ENCODE measurements at regions not wholly inside any gene's neighbourhood (a gene's known extent, or its start where the extent isn't known, plus 50 kb on each side); places are given as distances from the start of the nearest gene placed in this dataset.
A peak's percentile ranks its signal among the peaks of the same experiment; 100 is the strongest.

DNA sequence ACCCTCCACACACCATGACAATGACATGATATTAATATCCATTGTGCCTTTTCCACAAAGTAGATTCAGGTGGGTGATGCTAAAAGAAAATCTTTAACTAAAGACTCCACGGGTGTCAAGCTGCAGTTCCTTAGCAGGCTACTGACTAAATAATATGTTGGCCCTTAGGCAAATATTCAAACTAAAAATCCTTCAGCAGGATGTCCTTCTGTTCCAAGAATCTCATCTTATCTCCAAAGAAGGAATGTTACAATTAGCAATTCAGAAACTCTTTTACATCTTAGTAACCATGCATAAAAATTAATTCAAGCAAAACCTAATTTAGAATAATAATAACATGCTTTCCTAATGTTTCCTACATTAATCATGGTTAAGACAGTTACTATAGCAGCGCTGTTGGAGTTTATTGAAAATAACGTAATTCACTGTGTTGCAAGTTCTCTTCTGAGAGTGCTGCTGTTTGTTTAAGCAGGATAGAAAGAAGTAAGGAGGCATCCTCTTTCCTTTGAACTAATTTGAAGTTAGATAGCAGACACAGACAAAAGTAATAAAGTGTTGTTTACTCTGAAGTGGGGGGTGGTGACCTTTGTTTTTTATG, 414.8 kb upstream of the CDH4 start:
- Histone ChIP-seq H3K4me3 (no peak overlapping the region), H3K4me1 (ENCODE audit: low read depth) (no peaks in the 10 kb centered on the region), H3K36me3 (ENCODE audit: low read depth) (no peaks in the 10 kb centered on the region), H3K9me3 (no peaks in the 10 kb centered on the region)
- TF ChIP-seq, protein P1, sequence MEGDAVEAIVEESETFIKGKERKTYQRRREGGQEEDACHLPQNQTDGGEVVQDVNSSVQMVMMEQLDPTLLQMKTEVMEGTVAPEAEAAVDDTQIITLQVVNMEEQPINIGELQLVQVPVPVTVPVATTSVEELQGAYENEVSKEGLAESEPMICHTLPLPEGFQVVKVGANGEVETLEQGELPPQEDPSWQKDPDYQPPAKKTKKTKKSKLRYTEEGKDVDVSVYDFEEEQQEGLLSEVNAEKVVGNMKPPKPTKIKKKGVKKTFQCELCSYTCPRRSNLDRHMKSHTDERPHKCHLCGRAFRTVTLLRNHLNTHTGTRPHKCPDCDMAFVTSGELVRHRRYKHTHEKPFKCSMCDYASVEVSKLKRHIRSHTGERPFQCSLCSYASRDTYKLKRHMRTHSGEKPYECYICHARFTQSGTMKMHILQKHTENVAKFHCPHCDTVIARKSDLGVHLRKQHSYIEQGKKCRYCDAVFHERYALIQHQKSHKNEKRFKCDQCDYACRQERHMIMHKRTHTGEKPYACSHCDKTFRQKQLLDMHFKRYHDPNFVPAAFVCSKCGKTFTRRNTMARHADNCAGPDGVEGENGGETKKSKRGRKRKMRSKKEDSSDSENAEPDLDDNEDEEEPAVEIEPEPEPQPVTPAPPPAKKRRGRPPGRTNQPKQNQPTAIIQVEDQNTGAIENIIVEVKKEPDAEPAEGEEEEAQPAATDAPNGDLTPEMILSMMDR (IDR thresholded peaks at IDR 0.05) = no peak
- ATAC-seq (no peak), DNase-seq (no peak)
- intact Hi-C loops (cut with DNase I, micrococcal nuclease) = no loop called here

DNA sequence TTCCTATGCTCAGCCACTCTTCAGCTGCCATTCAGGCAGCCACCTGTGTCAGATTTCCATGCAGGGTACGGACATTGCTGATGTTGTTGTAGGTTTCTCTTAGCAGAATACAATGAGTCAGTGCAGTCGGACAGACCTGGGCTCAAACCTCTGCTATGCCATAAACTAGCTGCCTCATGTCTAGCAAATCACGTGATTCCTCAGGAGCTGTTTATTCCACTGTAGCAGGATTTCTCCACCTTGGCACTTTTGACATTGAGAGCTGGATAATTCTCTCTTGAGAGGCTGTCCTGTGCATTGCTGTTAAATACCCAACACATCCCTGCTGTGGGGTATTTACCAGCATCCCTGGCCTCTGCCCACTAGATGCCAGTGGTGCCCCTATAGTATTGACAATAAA, 413.8 kb upstream of the CDH4 start:
- ATAC-seq (no peak), DNase-seq (no peak)
- Histone ChIP-seq H3K36me3 (ENCODE audit: low read depth) (no peaks in the 10 kb centered on the region), H3K9me3 (no peaks in the 10 kb centered on the region), H3K4me3 (no peak overlapping the region), H3K4me1 (ENCODE audit: low read depth) (no peaks in the 10 kb centered on the region)
- intact Hi-C loops (cut with DNase I, micrococcal nuclease) = no loop called here
- TF ChIP-seq, protein P1 (IDR thresholded peaks at IDR 0.05) = no peak

DNA sequence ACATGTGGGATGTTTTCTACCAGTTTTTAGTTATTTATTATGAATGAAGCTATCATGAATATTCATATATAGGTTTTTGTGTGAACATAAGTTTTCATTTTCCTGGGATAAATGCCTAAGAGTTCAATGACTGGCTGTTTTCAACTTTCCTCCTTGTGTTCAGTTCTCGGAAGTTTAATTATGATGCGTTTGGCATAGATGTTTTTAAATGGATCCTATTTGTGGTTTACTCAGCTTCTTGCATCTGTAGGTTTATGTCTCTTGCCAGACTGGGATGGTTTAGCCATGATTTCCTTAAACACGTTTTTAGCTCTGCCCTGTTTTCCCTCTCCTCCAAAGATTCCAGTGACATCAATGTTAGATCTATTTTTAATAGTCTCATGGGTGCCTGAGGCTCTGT, 411.1 kb upstream of the CDH4 start:
- no peaks in the 10 kb centered on the region for H3K4me1 ChIP-seq (ENCODE audit: low read depth)
- ATAC-seq = no peak
- TF ChIP-seq, protein P1 (IDR thresholded peaks at IDR 0.05) = no peak
- intact Hi-C loops (cut with DNase I, micrococcal nuclease) = no loop called here
- H3K4me3 ChIP-seq = no peak overlapping the region
- DNase-seq = no peak
- no peaks in the 10 kb centered on the region for H3K9me3 ChIP-seq
- no peaks in the 10 kb centered on the region for H3K36me3 ChIP-seq (ENCODE audit: low read depth)

DNA sequence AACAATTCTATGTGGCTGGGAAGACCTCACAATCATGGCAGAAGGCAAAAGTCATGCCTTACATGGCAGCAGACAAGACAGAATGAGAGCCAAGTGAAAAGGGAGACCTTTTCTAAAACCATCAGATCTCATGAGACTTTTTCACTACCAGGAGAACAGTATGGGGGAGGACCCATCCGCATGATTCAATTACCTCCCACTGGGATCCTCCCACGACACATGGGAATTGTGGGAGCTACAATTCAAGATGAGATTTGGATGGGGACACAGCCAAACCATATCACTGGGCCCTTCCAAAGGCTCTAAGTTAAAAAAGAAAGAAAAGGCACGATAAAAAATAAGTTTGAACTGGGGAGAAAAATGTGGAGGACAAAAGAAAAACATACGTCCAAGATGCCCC, 406.9 kb upstream of the CDH4 start:
- DNase-seq (no peak), ATAC-seq (no peak)
- TF ChIP-seq, protein P1 (IDR thresholded peaks at IDR 0.05) = no peak
- H3K36me3 ChIP-seq (ENCODE audit: low read depth) = no peaks in the 10 kb centered on the region
- H3K4me3 ChIP-seq = no peak overlapping the region
- H3K9me3 ChIP-seq = no peaks in the 10 kb centered on the region
- intact Hi-C loops (cut with DNase I, micrococcal nuclease) = no loop called here
- H3K4me1 ChIP-seq (ENCODE audit: low read depth) = no peaks in the 10 kb centered on the region

DNA sequence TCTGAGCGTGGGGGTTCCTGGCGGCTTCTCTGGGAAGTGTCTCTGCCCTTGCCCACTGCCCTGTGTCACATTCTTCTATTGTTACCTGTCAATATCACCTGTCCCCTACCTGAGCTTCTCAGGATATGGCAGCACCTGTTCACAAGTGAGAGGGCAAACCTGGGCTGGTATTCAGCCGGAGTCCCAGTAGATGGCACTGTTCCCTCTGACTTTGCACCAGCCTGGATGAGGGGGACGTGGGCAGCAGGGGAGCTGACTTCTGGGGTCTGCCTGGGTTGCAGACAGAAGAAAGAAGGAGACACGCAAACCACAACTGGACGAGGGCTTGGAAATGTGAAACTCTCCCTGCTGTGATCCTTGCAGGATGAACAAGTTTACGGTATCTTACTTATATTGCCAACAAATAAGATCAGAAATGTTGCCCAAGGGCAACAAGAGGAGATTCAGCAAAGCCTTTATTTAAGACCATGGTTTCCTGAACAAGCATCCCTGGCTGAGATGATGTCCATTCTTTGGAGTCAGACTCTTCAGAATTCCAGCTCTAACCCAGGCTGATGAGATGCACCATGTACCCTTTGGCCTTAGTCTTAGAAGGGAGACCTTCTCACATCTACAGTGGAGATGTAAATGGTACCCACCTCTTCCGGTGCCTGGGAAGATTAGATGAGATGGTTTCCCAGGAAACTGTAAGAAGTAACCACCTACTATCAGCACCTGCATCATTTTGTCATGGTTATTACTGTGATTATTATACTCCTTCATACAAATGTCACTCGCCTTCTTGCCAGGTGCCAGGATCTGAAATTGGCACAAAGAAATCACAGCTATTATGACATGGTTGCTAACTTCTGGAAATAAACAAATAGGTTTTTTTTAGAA, 400.0 kb upstream of the CDH4 start:
- TF ChIP-seq, protein P1 (IDR thresholded peaks at IDR 0.05) = no peak
- Histone ChIP-seq H3K36me3 (ENCODE audit: low read depth) (no peaks in the 10 kb centered on the region), H3K4me1 (ENCODE audit: low read depth) (no peaks in the 10 kb centered on the region), H3K9me3 (peaks cover 6% of the 10 kb centered on the region), H3K4me3 (no peak overlapping the region)
- no peak for ATAC-seq
- intact Hi-C loops (cut with DNase I, micrococcal nuclease) = no loop called here
- peak in 1 of 3 donors; percentile 3 for DNase-seq
